ENCODE measurements at regions not wholly inside any gene's neighbourhood (a gene's known extent, or its start where the extent isn't known, plus 50 kb on each side); places are given as distances from the start of the nearest gene placed in this dataset.

DNA sequence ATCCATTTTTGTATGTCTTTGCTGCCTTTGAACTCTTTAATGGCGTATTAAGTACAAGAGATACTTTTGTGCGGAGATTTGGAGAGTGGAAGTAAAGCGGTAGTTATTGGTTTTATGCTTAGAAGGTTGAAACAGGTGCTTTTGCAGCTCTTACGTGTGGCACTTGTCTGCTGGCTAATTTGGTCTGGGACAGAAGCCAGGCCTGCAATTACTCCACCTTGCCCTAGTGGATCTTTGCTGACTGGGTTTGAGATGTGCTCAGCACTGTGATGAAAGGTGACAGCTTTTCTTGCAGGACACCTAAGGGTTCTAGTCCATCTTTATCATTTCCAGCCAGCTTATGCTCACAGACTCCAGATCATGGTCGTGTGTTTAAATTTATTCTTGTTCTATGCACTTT is 252.5 kb downstream of the RPL10L start:
- Histone ChIP-seq H3K79me2 (ENCODE audit: insufficient read depth, low read length) (no peaks in the 10 kb centered on the region), H3K4me2 (ENCODE audit: low read length) (no peak overlapping the region), H2AFZ (ENCODE audit: low read depth, low read length, poor library complexity, severe bottlenecking) (no peak overlapping the region), H3K36me3 (ENCODE audit: control insufficient read depth in 1 of 2, insufficient read depth in 2 of 2, low read length in 2 of 2) (no peaks in the 10 kb centered on the region), H4K20me1 (ENCODE audit: insufficient read depth) (no peaks in the 10 kb centered on the region), H3K9me2 (ENCODE audit: insufficient read depth) (no peaks in the 10 kb centered on the region), H3K27ac (ENCODE audit: low read depth, low read length) (no peak overlapping the region), H3K27me3 (ENCODE audit: insufficient read depth, low read length) (no peaks in the 10 kb centered on the region), H3K4me3 (replicated peaks in 1 of 2; ENCODE audit: low read depth in 1 of 2, low read length in 2 of 2) (no peak overlapping the region), H3K9ac (ENCODE audit: low read length) (no peak overlapping the region), H3K9me3 (ENCODE audit: control insufficient read depth in 1 of 2, insufficient read depth in 1 of 2, low read depth in 1 of 2, low read length in 2 of 2) (no peaks in the 10 kb centered on the region; a peak in 1 of 4 replicates), H3K4me1 (ENCODE audit: control insufficient read depth in 1 of 2, insufficient read depth in 2 of 2, low read length in 2 of 2) (no peaks in the 10 kb centered on the region)
- RAD21 ChIA-PET (ENCODE audit: low non-redundant PET in 1 of 2, low total read pairs in 2 of 2, uncharacterized antibody in 2 of 2, unreplicated experiment in 2 of 2) = no interaction called here
- intact Hi-C loops (cut with micrococcal nuclease) = no loop called here
- no peak for DNase-seq (ENCODE audit: low read depth, low spot score)
- BruUV-seq (replicated peaks) = no TSS peak
- POLR2A ChIA-PET = no interaction called here
- no peak for ATAC-seq
- CTCF ChIA-PET = no interaction called here
- TF ChIP-seq SRF (IDR thresholded peaks at IDR 0.05; ENCODE audit: low read depth) = no peak

DNA sequence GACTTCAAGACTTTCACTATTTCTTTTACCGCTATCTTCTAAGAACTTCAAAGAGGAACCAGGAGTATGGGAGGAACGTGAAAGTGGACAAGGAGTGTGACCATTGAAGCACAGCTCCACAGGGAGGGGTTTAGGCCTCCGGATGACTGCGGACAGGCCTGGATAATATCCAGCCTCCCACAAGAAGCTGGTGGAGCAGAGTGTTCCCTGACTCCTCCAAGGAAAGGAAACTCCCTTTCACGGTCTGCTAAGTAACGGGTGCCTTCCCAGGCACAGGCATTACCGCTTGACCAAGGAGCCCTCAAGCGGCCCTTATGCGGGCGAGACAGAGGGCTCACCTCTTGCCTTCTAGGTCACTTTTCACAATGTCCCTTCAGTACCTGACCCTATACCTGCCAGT is 267.0 kb downstream of the RPL10L start:
- Histone ChIP-seq H3K79me2 (ENCODE audit: insufficient read depth, low read length) (no peaks in the 10 kb centered on the region), H3K9me3 (ENCODE audit: control insufficient read depth in 1 of 2, insufficient read depth in 1 of 2, low read depth in 1 of 2, low read length in 2 of 2) (no peaks in the 10 kb centered on the region; a peak in 1 of 4 replicates), H3K9ac (ENCODE audit: low read length) (no peak overlapping the region), H3K4me2 (ENCODE audit: low read length) (no peak overlapping the region), H3K27ac (ENCODE audit: low read depth, low read length) (no peak overlapping the region), H2AFZ (ENCODE audit: low read depth, low read length, poor library complexity, severe bottlenecking) (no peak overlapping the region), H3K4me3 (replicated peaks in 1 of 2; ENCODE audit: low read depth in 1 of 2, low read length in 2 of 2) (no peak overlapping the region), H4K20me1 (ENCODE audit: insufficient read depth) (no peaks in the 10 kb centered on the region), H3K36me3 (ENCODE audit: control insufficient read depth in 1 of 2, insufficient read depth in 2 of 2, low read length in 2 of 2) (no peaks in the 10 kb centered on the region), H3K9me2 (ENCODE audit: insufficient read depth) (no peaks in the 10 kb centered on the region), H3K27me3 (ENCODE audit: insufficient read depth, low read length) (no peaks in the 10 kb centered on the region), H3K4me1 (ENCODE audit: control insufficient read depth in 1 of 2, insufficient read depth in 2 of 2, low read length in 2 of 2) (no peaks in the 10 kb centered on the region)
- DNase-seq (ENCODE audit: low read depth, low spot score) (no peak), ATAC-seq (no peak)
- TF ChIP-seq CBX3 (IDR thresholded peaks at IDR 0.05; ENCODE audit: low read depth) = no peak
- no peak for TF ChIP-seq SIN3A (IDR thresholded peaks at IDR 0.05; ENCODE audit: low read depth)
- no peak for TF ChIP-seq ELF1 (IDR thresholded peaks at IDR 0.05; ENCODE audit: borderline replicate concordance, low read depth)
- no peak for TF ChIP-seq POLR2A (IDR thresholded peaks at IDR 0.05; ENCODE audit: borderline replicate concordance, extremely low read depth, insufficient read depth, insufficient read length)
- TF ChIP-seq, protein P1, sequence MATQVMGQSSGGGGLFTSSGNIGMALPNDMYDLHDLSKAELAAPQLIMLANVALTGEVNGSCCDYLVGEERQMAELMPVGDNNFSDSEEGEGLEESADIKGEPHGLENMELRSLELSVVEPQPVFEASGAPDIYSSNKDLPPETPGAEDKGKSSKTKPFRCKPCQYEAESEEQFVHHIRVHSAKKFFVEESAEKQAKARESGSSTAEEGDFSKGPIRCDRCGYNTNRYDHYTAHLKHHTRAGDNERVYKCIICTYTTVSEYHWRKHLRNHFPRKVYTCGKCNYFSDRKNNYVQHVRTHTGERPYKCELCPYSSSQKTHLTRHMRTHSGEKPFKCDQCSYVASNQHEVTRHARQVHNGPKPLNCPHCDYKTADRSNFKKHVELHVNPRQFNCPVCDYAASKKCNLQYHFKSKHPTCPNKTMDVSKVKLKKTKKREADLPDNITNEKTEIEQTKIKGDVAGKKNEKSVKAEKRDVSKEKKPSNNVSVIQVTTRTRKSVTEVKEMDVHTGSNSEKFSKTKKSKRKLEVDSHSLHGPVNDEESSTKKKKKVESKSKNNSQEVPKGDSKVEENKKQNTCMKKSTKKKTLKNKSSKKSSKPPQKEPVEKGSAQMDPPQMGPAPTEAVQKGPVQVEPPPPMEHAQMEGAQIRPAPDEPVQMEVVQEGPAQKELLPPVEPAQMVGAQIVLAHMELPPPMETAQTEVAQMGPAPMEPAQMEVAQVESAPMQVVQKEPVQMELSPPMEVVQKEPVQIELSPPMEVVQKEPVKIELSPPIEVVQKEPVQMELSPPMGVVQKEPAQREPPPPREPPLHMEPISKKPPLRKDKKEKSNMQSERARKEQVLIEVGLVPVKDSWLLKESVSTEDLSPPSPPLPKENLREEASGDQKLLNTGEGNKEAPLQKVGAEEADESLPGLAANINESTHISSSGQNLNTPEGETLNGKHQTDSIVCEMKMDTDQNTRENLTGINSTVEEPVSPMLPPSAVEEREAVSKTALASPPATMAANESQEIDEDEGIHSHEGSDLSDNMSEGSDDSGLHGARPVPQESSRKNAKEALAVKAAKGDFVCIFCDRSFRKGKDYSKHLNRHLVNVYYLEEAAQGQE (IDR thresholded peaks at IDR 0.05; ENCODE audit: low read depth) = no peak
- TF ChIP-seq FOSL1 (IDR thresholded peaks at IDR 0.05; ENCODE audit: low read depth) = no peak
- TF ChIP-seq ZFX (IDR thresholded peaks at IDR 0.05) = no peak
- no peak for TF ChIP-seq TCF7L2 (IDR thresholded peaks at IDR 0.05; ENCODE audit: borderline replicate concordance, extremely low read depth, insufficient read depth, insufficient read length)
- no peak for TF ChIP-seq POLR2AphosphoS5 (IDR thresholded peaks at IDR 0.05; ENCODE audit: low read depth, low read length)
- TF ChIP-seq SP1 (IDR thresholded peaks at IDR 0.05; ENCODE audit: low read depth) = no peak
- TF ChIP-seq SRF (IDR thresholded peaks at IDR 0.05; ENCODE audit: low read depth) = no peak
- TF ChIP-seq, protein P2, sequence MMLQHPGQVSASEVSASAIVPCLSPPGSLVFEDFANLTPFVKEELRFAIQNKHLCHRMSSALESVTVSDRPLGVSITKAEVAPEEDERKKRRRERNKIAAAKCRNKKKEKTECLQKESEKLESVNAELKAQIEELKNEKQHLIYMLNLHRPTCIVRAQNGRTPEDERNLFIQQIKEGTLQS (IDR thresholded peaks at IDR 0.05) = no peak
- TF ChIP-seq, protein P3, sequence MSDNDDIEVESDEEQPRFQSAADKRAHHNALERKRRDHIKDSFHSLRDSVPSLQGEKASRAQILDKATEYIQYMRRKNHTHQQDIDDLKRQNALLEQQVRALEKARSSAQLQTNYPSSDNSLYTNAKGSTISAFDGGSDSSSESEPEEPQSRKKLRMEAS (IDR thresholded peaks at IDR 0.05) = no peak
- intact Hi-C loops (cut with micrococcal nuclease) = no loop called here
- ChIA-PET RAD21 (ENCODE audit: low non-redundant PET in 1 of 2, low total read pairs in 2 of 2, uncharacterized antibody in 2 of 2, unreplicated experiment in 2 of 2) (no interaction called here), POLR2A (no interaction called here), CTCF (no interaction called here)
- no TSS peak for BruUV-seq (replicated peaks)

Measured in HCT116 (cell line).